ENCODE measurements at regions not wholly inside any gene's neighbourhood (a gene's known extent, or its start where the extent isn't known, plus 50 kb on each side); places are given as distances from the start of the nearest gene placed in this dataset.

- peak in 2 of 6 experiments; percentile 17 to 37 for TF ChIP-seq CTCF (IDR thresholded peaks at IDR 0.05)
- no peak for TF ChIP-seq POLR2A (IDR thresholded peaks at IDR 0.05)
Measured at GRCh38 chr10:63767138-63767801, 246.1 kb downstream of the REEP3 start.

Measured in Peyer's patch (tissue), 4 donors.